GM21619 (cell line): ENCODE measurements at regions not wholly inside any gene's neighbourhood (a gene's known extent, or its start where the extent isn't known, plus 50 kb on each side); places are given as distances from the start of the nearest gene placed in this dataset.

Experiments used
- ATAC-seq: cut with Tn5 transposase; IDR thresholded peaks from one replicate; pipeline ENCODE4 v1.9.1; 2021; ENCODE audit not compliant: unreplicated experiment

DNA sequence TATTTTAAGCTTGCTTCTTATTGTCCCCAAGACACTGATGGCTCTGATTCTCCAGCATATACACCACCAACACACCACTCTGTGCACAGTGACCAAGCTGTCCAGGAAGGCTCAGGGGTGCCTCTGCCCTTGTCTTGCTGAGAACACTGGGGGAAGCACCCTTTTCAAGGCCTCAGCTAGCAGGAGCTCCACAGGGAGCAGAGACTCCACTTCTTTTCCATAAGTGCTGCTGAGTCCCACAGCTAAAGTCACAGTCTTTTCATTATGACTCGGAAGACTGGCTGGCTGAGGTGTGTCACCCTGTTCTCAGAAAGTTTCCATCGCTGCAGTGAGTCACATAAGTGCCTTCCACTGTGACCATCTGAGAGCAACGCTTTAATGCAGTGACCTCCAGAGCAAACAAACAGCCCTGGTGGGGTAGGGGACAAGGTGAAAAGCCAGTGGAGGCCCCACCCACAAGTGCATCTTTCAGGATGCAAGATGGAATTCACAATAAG lies 226.9 kb upstream of the CHRNA7 start:
- no peak for ATAC-seq

- ATAC-seq, result no peak
These were observed 225.1 kb upstream of the CHRNA7 start for GRCh38 chr15:31805090-31805662.

- no peak for ATAC-seq
These were observed 224.2 kb upstream of the CHRNA7 start for GRCh38 chr15:31806106-31806505.

DNA sequence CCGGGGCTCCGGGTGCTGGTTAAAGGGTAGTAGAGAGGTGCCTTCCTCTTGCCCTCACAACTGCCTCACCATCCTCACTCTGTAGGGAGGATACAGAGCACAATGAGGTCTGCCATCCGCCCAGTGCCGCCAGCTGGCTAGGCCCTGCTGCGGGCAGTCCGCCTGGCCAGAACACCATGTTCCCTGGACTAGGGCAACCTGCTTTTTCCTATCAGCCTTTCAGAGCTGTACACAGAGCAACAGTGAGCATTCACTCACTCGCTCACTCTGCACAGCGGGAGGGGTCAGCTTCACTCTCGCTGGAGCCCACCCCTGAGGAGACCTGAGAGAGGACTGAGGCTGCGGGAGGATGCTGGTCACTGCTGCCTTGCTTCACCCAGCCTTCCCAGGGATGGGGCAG lies 218.7 kb upstream of the CHRNA7 start:
- no peak for ATAC-seq

- ATAC-seq, result no peak
These were observed 216.2 kb upstream of the CHRNA7 start for GRCh38 chr15:31814082-31814481.

DNA sequence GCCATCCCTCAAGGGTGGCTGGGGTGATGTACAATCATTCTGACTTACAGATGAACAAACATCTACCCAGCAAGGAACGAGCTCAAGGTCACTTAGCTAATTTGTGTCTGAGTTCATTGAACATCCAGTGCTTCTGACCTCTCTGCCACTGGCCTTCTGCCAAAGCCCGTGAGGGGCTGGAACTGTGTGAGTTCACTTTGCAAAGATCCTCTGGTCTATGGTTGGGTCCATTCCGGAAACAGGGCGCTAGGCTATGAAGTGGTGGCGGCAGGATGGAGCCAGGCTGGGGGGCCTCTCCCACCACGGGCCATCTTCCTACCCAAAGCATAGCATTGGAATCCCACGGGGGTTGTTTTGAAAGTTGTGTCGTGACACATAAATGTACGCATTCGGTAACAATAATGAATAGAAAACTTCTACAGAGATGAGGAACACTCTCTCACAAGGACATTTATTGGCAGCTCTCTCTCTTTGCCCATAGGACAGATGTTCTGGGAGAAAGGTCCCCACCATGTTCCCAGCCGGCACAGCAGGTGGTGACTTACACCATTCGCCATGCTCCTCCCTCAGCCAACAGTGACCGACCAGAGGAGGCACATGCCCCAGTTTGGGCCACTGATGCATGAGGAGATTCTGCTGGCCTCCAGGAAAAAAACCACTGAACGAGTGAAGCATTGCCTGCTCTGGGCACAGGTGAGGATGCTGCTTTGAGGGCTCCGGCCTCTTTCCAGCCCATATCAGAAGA lies 214.7 kb upstream of the CHRNA7 start:
- no peak for ATAC-seq

GRCh38 chr15:31822463-31822862 lies 207.9 kb upstream of the CHRNA7 start:
- ATAC-seq, result no peak

DNA sequence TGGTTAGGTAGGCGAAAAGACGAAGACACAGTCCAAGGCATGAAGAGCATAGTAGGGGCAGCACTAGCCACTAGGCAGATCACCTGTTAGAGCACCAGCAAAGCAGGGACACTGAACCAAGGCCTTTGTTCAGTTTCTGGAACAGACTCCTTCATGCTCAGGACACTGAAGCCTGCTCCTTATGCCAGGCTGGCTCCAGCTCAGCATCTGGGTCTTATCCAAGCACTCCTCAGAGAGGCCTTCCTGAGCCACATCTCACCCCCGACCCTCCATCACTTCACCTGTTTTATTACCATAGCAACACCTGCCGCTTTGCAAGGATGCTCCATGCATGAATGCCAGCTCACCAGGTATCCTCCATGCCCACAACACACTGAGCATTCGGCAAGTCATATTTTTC lies 206.3 kb upstream of the CHRNA7 start:
- ATAC-seq, result no peak

DNA sequence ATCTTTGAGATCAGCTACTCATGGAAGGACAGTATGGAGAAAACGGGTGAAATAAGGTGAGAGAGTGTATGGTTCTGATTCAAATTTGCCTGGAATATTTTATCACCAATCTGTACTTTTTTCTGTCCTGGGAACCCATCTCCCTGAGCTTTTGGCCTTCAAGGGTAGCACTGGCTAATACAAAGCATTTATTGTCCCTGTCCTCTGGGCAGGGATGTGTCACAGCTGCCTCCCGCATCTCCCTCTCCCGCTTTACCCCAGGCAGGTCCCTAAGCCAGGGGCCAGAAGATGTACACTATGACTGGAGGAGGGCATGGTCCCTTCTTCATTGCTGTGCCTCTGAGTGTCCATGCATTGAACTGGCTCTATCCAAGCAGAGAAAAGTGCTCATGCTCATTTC lies 201.7 kb upstream of the CHRNA7 start:
- ATAC-seq, result no peak

GRCh38 chr15:31830591-31830990 lies 199.7 kb upstream of the CHRNA7 start:
- ATAC-seq, result no peak

- no peak for ATAC-seq
These were observed 198.7 kb upstream of the CHRNA7 start for GRCh38 chr15:31831596-31831995.

- no peak for ATAC-seq
These were observed 195.7 kb upstream of the CHRNA7 start for GRCh38 chr15:31834654-31835053.

- ATAC-seq, result no peak
These were observed 190.9 kb upstream of the CHRNA7 start for GRCh38 chr15:31839388-31839787.

DNA sequence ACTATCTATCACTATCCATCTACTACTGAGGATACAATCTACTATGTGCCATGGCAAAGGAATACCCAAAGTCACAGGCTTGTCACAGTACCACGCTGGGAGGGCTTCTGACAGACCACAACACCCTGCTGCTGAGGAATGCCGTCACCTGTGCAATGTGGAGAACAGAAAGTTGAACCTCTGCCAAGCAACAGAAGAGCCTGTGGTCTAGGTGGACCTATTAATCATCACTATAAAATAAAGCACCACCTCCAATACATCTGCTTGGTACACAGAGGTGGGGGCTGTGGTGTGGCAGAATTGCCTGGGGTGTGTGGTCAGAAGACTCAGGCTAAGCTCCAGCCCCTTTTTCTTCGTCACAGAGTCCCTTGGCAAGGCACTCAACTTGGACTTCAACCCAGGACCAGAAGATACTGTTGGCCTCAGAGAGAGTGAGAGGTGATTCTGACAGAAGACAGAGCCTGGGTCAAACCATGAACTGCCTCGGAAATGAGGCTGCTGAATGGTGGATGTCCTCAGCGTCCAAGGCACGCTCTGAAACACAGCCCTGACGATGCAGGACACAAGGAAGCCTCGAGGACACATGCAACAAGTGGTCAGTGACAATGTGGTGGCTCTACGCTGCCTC lies 189.4 kb upstream of the CHRNA7 start:
- no peak for ATAC-seq

GRCh38 chr15:31842532-31843195 lies 187.7 kb upstream of the CHRNA7 start:
- ATAC-seq, result no peak

DNA sequence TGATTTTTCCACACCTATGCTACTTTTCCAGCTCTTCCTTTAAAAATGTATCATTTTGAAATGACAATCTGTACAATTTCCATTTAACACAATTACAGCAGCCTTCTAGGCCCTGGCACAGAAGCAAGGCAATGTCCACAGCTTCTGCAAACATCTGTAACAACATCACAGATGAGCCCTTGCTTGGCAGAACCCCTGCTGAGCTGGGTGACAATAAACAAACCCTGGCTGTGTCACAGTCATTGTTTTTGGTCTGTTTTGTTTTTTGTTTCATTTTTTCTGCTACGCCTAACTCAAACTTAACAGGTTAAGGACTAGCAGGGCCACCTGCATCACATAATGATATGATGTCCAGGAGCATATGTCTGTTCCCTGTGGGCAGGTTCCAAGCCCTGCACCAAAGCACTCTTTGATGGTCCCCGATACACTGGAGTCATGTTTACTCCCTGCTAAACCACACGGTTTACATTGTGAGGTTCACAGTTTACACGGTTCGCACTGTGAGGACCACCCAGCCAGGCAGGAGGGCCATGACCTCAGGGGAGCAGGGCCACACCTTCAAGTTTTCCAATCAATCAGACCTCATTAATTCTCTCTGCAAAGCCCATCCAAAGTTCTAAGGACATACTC lies 186.8 kb upstream of the CHRNA7 start:
- no peak for ATAC-seq

DNA sequence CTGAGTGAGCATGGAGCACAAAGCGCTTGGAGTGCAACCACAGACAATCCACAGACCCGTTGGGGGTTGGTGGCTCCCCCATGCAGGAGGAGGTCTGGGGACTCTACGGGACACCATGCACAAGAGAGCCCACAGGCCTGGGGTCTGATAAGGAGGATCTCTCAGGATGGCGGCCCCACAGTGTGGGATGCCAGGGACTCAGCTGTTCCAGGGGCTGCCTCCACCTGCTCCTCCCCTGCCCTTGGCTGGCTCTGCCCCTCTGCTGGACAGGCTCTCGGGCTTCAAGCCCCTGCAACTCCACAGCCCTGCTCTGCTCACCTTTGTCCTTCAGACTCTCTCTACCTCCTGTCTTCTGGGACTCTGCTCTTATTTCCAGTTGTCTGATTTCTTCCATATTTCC lies 184.5 kb upstream of the CHRNA7 start:
- no peak for ATAC-seq

DNA sequence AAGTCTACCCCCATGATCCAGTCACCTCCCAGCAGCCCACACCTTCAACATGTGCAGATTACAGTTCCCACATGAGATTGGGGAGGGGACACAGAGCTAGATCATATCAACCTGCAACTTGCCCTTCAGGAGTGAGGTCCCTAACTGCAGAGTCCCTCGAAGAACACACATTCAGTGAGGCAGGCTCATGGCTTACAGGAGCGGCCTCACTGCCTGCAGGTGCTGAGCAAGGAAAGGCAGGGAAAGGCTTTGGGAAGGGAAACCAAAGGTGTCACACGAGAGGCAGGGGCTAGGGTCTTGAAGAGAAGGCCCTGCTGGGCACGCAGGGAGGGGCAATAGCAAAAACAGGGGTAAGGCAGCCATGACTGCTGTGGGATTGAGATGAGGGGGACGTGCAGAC lies 182.4 kb upstream of the CHRNA7 start:
- no peak for ATAC-seq

GRCh38 chr15:31848621-31849020 lies 181.7 kb upstream of the CHRNA7 start:
- no peak for ATAC-seq

- ATAC-seq, result no peak
These were observed 177.1 kb upstream of the CHRNA7 start for GRCh38 chr15:31852933-31853799.
